ENCODE measurements at regions not wholly inside any gene's neighbourhood (a gene's known extent, or its start where the extent isn't known, plus 50 kb on each side); places are given as distances from the start of the nearest gene placed in this dataset.

DNA sequence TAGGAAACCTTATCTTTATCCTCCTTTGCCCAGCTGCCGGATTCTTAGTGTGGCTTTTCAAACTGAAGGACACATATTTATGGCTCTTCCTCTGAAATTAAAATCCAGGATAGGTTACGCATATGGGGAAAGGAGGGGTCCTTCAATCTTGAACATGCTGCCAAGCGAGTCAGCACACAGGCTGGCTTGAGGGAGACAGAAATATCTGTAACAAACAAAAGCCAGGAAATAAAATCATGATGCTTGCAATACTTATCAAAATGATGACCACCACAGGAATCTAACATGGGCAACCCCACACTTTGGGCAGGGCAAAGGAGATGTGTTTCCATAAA lies 196.4 kb upstream of the LDB2 start:
- DNase-seq: no peak

DNA sequence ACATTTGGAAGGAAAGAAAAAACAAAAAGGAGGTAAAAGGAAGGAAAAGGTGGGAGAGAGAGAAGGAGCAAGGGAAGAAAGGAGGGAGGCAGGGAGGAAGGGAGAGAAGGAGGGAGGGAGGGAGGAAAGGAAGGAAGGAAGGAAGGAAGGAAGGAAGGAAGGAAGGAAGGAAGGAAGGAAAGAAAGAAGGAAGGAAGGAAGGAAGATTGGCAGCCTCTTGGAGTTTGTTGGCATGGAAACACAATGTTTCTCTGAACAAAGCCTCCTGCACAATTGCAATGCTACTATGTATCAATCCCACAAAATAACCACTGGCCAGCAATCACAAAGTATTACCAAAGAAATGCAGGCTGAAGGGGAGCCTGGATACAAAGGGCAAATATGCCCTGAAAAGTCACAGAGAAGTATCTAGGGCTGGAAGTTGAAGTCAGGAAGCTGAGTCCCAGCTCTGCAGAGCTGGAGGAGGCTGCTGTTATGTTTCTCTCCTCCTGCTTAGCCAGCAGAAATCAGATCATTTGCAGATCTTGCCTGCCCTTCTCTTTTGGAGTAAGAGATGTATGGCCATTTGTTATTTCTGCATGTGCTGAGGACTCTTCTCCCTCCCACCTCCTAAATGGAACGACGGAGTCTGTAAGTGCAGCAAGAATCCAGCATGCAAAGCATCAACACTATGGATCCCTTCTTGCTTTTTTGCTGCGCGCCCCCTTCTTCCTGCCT lies 195.9 kb upstream of the LDB2 start:
- DNase-seq: no peak

- no peak for DNase-seq
Observed at GRCh38 chr4:17093481-17093880, 195.0 kb upstream of the LDB2 start.

GRCh38 chr4:17092736-17093437 lies 194.4 kb upstream of the LDB2 start:
- no peak for DNase-seq

DNA sequence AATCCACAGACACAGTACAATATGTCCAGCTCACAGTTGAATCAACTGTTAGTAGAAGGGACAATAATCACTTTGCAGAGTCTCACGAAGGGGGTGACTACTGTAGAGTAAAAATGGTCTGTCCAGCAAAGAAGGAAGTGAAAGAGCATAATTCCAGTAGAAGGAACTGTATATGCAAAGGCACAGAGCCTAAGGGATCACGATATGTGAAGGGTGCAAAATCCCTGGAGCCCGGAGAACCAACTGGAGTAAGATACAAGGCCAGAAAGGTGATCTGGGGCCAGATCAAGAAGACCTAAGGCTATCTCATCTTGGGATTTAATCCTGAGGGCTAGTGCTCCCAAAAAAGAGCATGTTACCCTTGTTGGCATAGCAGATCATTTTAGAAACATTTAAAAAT lies 192.7 kb upstream of the LDB2 start:
- no peak for DNase-seq

- no peak for DNase-seq
Observed at GRCh38 chr4:17090063-17090462, 191.6 kb upstream of the LDB2 start.

DNA sequence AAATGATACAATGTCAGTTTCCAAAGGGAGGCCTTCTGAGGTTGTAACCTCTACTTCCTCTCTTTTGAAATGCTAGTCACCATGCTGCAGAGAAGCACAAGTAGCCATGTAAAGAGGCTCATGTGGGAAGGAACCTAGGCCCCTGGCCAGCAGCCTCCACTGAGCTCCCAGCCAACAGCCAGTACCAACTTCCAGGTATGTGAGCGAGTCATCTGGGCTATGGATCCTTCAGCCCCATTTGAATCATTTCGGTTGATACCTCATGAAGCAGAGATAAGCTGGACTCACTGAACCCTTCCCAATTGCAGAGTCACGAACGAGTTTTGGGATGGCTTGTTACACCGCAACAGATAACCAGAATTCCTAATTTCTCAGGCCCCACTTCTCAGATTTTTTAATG lies 187.0 kb upstream of the LDB2 start:
- DNase-seq: no peak

DNA sequence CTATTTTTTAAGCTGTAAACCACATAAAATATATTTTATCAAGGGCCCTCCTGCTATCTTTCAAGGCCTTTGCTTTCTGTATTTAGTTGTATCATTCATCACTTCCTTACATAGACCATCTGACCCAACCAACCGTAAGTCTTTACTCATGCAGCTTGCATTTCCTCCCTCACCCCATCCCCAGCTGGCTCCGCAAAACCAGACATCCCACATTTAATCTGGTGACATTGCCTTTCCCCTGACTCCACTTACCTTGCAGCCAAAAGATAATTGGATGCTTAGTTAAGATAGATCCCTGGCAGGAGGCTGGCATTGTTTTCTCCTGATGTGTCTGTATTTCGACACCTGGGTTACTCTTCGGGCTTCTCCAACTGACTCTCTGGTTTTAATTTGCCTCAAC lies 183.7 kb upstream of the LDB2 start:
- DNase-seq: no peak

GRCh38 chr4:17081179-17081578 lies 182.7 kb upstream of the LDB2 start:
- no peak for DNase-seq

DNA sequence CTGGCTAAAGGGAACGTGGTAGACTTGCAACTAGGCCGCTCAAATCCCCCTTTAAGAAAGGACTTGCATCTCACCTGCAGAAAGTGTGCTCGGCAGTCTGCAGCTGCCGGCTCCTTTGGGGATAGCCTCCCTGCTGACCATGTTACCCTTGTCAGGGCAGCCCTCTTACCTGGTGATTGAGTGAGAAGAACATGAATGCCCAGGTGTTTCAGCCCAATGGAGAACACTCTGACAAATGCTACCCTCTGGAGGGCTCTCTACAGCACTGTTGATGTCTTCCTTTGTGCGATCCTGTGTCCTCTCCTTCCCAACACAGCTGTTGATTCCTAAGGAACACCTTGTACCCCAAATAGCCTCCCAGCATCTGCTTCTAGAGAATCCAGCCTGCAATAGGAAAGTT lies 178.7 kb upstream of the LDB2 start:
- DNase-seq: no peak

- no peak for DNase-seq
Observed at GRCh38 chr4:17072483-17072882, 174.0 kb upstream of the LDB2 start.

- DNase-seq: no peak
Observed at GRCh38 chr4:17068891-17069290, 170.4 kb upstream of the LDB2 start.

GRCh38 chr4:17068392-17068791 lies 169.9 kb upstream of the LDB2 start:
- DNase-seq: no peak

GRCh38 chr4:17066972-17067371 lies 168.5 kb upstream of the LDB2 start:
- no peak for DNase-seq

DNA sequence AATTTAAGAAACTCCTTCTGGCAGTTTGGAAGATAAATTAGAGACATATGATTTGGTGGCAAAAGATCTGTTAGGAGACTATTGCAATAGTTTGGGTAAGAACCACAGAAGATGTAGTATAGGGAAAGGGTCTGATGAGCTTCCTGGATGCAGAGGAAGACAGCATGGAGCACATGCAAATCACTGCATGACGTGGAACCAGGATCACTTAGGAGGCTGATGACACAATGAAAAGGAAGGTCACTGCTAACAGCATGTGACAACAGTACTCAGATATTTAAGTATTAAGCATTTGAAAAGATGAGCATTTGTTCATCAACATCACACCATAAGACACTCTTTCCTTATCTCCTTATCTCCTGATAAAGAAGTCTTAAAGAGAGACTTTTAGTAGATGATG lies 167.8 kb upstream of the LDB2 start:
- no peak for DNase-seq

- no peak for DNase-seq
Observed at GRCh38 chr4:17065821-17066220, 167.4 kb upstream of the LDB2 start.

DNA sequence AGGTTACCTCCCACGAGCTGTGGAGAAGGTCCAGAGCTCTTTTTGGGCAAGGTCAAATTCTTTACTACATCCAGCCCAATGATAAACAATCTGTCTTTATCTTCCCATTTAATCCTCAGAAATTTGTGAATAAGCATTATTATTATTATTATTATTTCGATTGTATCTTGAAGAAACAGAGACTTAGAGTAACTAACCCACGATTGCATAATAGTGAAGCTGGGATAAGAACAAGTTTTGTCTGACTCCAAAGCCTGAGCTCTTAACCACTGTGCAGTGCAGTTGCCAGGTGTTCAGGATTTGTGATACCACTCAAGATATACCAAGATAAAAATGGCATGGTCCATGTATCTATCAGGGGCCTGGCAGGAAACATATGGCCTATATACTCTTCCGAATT lies 166.5 kb upstream of the LDB2 start:
- DNase-seq: no peak

DNA sequence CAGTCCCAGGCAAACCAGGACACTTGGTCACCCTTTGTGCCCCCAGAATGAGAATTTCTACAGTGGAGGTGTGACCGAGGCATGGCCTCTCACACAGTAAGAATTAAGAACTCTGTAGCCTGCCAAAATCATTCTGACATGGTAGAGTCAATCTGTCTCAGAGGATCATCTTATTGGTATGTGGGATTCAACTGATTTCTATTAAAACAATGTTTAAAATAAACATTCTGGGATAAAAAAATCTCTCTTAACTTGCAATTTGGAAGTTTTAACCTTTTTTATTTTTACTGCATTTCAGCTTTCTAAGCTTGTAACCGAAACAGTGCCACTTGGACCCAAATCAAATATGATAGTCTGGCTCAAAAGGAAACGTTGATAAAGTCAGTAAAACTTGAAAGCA lies 165.4 kb upstream of the LDB2 start:
- no peak for DNase-seq

DNA sequence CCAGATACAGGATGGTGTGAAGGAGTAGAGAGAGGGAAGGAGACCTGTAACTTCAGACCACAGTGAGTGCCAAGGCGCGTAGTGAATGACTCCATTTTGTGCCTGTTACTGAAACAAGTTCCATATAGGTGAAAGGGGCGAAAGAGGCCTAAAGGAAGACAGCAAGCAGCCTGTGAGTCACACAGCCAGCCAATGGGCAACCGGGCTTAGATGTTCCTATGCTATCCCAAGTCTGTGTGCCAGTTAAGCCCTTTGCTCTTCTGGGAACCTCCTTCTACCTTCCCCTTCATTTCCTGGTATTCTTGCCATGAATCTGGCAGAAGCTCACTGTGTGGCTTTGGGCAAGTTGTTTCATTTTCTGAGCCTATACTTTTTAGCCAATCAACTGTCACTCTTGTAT lies 161.8 kb upstream of the LDB2 start:
- no peak for DNase-seq

- DNase-seq: no peak
Observed at GRCh38 chr4:17058916-17059741, 160.7 kb upstream of the LDB2 start.

- no peak for DNase-seq
Observed at GRCh38 chr4:17058536-17058915, 160.1 kb upstream of the LDB2 start.

DNA sequence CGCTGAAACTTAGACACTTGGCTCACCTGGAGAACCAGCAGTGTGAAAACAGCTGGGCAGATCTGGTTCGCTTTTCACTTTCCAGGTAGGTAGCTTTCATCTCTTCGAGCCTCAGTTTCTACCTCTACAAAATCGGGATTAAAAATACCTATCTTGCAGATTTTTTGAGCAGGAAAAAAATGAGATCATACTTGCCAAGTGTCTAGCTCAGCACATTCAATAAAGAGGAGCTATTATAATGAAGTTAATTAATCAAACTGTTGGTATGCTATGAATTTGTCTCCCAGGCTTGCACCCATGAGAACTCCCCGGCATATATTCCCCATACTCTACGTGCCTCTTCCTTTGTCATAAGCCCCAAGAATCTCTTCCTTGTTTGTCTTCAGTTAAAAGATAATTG lies 158.6 kb upstream of the LDB2 start:
- no peak for DNase-seq

GRCh38 chr4:17055788-17056187 lies 157.3 kb upstream of the LDB2 start:
- no peak for DNase-seq

- no peak for DNase-seq
Observed at GRCh38 chr4:17045866-17046265, 147.4 kb upstream of the LDB2 start.

Measured in NCI-H748 treated with DMSO at 0.1 percent for 48 hours (cell line).